ENCODE measurements at regions not wholly inside any gene's neighbourhood (a gene's known extent, or its start where the extent isn't known, plus 50 kb on each side); places are given as distances from the start of the nearest gene placed in this dataset.

GRCh38 chr2:204341887-204342276 lies 203.4 kb upstream of the PARD3B start:
- Histone ChIP-seq H3K27me3 (no peaks in the 10 kb centered on the region), H3K4me1 (no peaks in the 10 kb centered on the region), H3K27ac (no peak overlapping the region), H3K36me3 (no peaks in the 10 kb centered on the region), H3K9me3 (no peaks in the 10 kb centered on the region), H3K4me3 (no peak overlapping the region)
- ATAC-seq = no peak
- WGBS (ENCODE audit: insufficient coverage, low coverage, low lambda C conversion rate, missing lambda C conversion rate) = 41% methylated on average over 2 of the region's 2 CpGs
- no peak for DNase-seq
- intact Hi-C loops (cut with DNase I) = no loop called here
- TF ChIP-seq POLR2A (IDR thresholded peaks at IDR 0.05) = no peak
- TF ChIP-seq, protein P1, sequence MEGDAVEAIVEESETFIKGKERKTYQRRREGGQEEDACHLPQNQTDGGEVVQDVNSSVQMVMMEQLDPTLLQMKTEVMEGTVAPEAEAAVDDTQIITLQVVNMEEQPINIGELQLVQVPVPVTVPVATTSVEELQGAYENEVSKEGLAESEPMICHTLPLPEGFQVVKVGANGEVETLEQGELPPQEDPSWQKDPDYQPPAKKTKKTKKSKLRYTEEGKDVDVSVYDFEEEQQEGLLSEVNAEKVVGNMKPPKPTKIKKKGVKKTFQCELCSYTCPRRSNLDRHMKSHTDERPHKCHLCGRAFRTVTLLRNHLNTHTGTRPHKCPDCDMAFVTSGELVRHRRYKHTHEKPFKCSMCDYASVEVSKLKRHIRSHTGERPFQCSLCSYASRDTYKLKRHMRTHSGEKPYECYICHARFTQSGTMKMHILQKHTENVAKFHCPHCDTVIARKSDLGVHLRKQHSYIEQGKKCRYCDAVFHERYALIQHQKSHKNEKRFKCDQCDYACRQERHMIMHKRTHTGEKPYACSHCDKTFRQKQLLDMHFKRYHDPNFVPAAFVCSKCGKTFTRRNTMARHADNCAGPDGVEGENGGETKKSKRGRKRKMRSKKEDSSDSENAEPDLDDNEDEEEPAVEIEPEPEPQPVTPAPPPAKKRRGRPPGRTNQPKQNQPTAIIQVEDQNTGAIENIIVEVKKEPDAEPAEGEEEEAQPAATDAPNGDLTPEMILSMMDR (IDR thresholded peaks at IDR 0.05) = no peak

- TF ChIP-seq, protein P1 (IDR thresholded peaks at IDR 0.05) = no peak
- no peak for TF ChIP-seq POLR2A (IDR thresholded peaks at IDR 0.05)
- no peak overlapping the region for H3K4me3 ChIP-seq
- no peaks in the 10 kb centered on the region for H3K9me3 ChIP-seq
- no peaks in the 10 kb centered on the region for H3K27me3 ChIP-seq
- H3K36me3 ChIP-seq = no peaks in the 10 kb centered on the region
- H3K27ac ChIP-seq = no peak overlapping the region
- no peaks in the 10 kb centered on the region for H3K4me1 ChIP-seq
- WGBS (ENCODE audit: insufficient coverage, low coverage, low lambda C conversion rate, missing lambda C conversion rate) = no CpG with 5 or more reads among the region's 2 CpGs
- ATAC-seq (no peak), DNase-seq (no peak)
- intact Hi-C loops (cut with DNase I) = no loop called here
Measured at GRCh38 chr2:204343685-204344084, 201.6 kb upstream of the PARD3B start.

DNA sequence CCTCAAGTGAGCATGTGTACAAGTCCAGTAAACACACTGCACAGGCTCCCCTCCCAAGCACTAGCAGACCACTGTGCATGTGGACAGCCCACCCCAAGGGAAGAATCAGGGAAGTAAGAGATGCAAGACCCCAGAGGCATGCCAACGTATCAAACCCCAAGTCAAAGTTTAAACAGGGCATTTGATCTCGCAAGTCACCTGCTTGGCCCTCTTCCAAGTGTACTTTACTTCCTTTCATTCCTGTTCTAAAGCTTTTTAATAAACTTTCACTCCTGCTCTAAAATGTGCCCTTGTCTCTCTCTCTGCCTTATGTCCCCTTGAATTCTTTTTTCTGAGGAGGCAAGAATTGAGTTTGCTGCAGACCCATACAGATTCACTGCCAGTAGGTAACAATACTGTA lies 201.2 kb upstream of the PARD3B start:
- WGBS (ENCODE audit: insufficient coverage, low coverage, low lambda C conversion rate, missing lambda C conversion rate) = 14% methylated on average over 1 of the region's 2 CpGs
- intact Hi-C loops (cut with DNase I) = no loop called here
- Histone ChIP-seq H3K27ac (no peak overlapping the region), H3K27me3 (no peaks in the 10 kb centered on the region), H3K9me3 (no peaks in the 10 kb centered on the region), H3K36me3 (no peaks in the 10 kb centered on the region), H3K4me1 (no peaks in the 10 kb centered on the region), H3K4me3 (no peak overlapping the region)
- ATAC-seq = peak in 1 of 4 donors; percentile 30
- DNase-seq = no peak
- TF ChIP-seq, protein P1 (IDR thresholded peaks at IDR 0.05) = no peak
- TF ChIP-seq POLR2A (IDR thresholded peaks at IDR 0.05) = no peak

DNA sequence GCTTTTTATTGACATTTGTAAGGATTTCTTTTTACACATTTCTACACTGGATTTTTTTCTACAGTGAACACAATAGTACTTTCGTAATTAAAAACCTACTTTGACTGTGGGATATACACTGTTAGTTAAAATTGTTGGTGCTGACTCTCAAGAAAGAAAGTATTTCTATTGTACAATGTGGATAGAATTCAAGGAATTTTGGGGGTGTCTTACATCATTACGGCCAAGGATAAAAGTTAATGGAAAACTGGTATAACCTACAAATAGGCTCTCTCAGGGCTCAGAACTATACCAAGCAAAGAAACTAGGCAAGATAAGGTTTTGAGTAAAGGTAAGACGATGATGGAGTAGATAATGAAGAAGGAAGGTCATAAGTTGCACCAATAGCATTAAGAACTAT lies 198.4 kb upstream of the PARD3B start:
- H3K9me3 ChIP-seq = no peaks in the 10 kb centered on the region
- H3K36me3 ChIP-seq = no peaks in the 10 kb centered on the region
- no peak overlapping the region for H3K4me3 ChIP-seq
- H3K27me3 ChIP-seq = no peaks in the 10 kb centered on the region
- H3K4me1 ChIP-seq = no peaks in the 10 kb centered on the region
- no peak for DNase-seq
- 87% methylated on average over 3 of the region's 3 CpGs for WGBS (ENCODE audit: insufficient coverage, low coverage, low lambda C conversion rate, missing lambda C conversion rate)
- intact Hi-C loops (cut with DNase I) = no loop called here
- no peak for ATAC-seq
- TF ChIP-seq POLR2A (IDR thresholded peaks at IDR 0.05) = no peak
- TF ChIP-seq, protein P1 (IDR thresholded peaks at IDR 0.05) = no peak
- no peak overlapping the region for H3K27ac ChIP-seq

DNA sequence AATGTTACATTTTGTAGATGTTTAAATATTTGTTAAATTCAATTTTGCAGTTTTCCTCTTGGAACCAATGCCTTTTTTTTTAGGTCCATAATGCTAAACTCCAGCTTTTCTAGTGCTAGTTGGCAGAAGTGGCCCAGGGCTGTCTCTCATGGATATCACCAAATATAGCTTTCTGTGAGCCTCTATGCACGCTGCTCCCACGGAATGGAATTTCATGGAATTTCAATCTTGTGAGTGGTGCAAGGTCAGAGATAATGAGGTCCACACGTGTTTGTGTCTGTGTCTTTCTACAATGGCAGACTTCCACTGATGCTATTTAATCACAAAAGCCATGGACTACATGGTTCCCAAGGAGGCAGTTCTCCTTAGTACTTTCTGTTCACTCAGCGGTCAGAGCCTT lies 191.5 kb upstream of the PARD3B start:
- Histone ChIP-seq H3K4me1 (no peaks in the 10 kb centered on the region), H3K4me3 (no peak overlapping the region), H3K36me3 (no peaks in the 10 kb centered on the region), H3K9me3 (no peaks in the 10 kb centered on the region), H3K27ac (no peak overlapping the region), H3K27me3 (no peaks in the 10 kb centered on the region)
- DNase-seq (no peak), ATAC-seq (no peak)
- intact Hi-C loops (cut with DNase I) = no loop called here
- WGBS (ENCODE audit: insufficient coverage, low coverage, low lambda C conversion rate, missing lambda C conversion rate) = 77% methylated on average over 4 of the region's 4 CpGs
- TF ChIP-seq, protein P1 (IDR thresholded peaks at IDR 0.05) = no peak
- no peak for TF ChIP-seq POLR2A (IDR thresholded peaks at IDR 0.05)

All from right lobe of liver (tissue), 6 donors.